Calu3 (cell line): ENCODE measurements at regions not wholly inside any gene's neighbourhood (a gene's known extent, or its start where the extent isn't known, plus 50 kb on each side); places are given as distances from the start of the nearest gene placed in this dataset.

Source experiments
- BruUV-seq: library from RNA; stranded (reverse); fragments of 400-500 nt; replicated peaks from 2 replicates; lab custom pipeline; 2021; lab: Mats Ljungman, UMichigan
- CTCF ChIA-PET: fragments of 300-600 bp; sonication (Branson Sonifier 250); formaldehyde crosslinking; loops from one replicate; lab custom pipeline; 2022; ENCODE audit warnings: antibody characterized with exemption; lab: Charles Lee
- DNase-seq: peaks from one replicate; pipeline ENCODE4 v3.0.0; 2022
- H3K27ac Mint-ChIP-seq: one replicate; pipeline ENCODE4 v1.8.0; 2022; ENCODE audit warnings: mixed read lengths; ENCODE audit not compliant: unreplicated experiment
- H3K27me3 Mint-ChIP-seq: one replicate; pipeline ENCODE4 v1.8.0; 2022; ENCODE audit warnings: mixed read lengths; ENCODE audit not compliant: unreplicated experiment
- H3K36me3 Mint-ChIP-seq: one replicate; pipeline ENCODE4 v1.8.0; 2022; ENCODE audit warnings: mild to moderate bottlenecking, moderate library complexity, mixed read lengths; ENCODE audit not compliant: insufficient read depth, unreplicated experiment
- H3K4me1 Mint-ChIP-seq: one replicate; pipeline ENCODE4 v1.8.0; 2022; ENCODE audit warnings: mild to moderate bottlenecking, low read depth, mixed read lengths; ENCODE audit not compliant: unreplicated experiment
- H3K4me3 Mint-ChIP-seq: one replicate; pipeline ENCODE4 v1.8.0; 2022; ENCODE audit warnings: mild to moderate bottlenecking, low read depth, moderate library complexity, mixed read lengths; ENCODE audit not compliant: unreplicated experiment
- H3K9me3 Mint-ChIP-seq: one replicate; pipeline ENCODE4 v1.8.0; 2022; ENCODE audit warnings: low read depth, mixed read lengths; ENCODE audit not compliant: unreplicated experiment
- intact Hi-C: fragments of 100-400 bp; cut with micrococcal nuclease; formaldehyde crosslinking; loops from one replicate; pipeline ENCODE4 v1.10.0; 2022; ENCODE audit not compliant: unreplicated experiment
- TF ChIP-seq, protein P1 (sequence below): fragments of 200-600 bp; IDR thresholded peaks from one replicate; pipeline ENCODE4 v1.8.0; 2022; ENCODE audit warnings: antibody characterized with exemption; ENCODE audit not compliant: unreplicated experiment

DNA sequence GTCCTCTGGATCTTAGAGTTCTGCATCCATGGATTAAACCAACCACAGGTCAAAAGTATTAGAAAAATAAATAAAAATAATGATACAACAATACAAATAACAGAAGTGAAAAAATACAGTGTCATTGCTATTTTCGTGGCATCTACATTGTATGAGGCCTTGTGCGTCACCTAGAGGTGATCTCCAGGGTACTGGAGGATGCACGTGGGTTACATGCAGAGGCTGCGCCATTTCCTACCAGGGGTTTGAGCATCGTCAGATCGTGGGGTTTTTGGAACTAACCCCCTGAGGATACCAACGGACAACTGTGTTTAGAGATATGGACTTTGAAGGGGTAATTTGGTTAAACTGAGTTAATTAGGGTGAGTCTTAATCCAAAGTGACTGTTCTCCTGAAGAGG is 224.7 kb downstream of the ENGASE start:
- peaks cover 99% of the 10 kb centered on the region for H3K27me3 Mint-ChIP-seq
- intact Hi-C loops, result no loop called here
- no peak for DNase-seq
- no peak overlapping the region for H3K27ac Mint-ChIP-seq
- peaks cover 4% of the 10 kb centered on the region for H3K36me3 Mint-ChIP-seq
- BruUV-seq, result no TSS peak
- TF ChIP-seq, protein P1, sequence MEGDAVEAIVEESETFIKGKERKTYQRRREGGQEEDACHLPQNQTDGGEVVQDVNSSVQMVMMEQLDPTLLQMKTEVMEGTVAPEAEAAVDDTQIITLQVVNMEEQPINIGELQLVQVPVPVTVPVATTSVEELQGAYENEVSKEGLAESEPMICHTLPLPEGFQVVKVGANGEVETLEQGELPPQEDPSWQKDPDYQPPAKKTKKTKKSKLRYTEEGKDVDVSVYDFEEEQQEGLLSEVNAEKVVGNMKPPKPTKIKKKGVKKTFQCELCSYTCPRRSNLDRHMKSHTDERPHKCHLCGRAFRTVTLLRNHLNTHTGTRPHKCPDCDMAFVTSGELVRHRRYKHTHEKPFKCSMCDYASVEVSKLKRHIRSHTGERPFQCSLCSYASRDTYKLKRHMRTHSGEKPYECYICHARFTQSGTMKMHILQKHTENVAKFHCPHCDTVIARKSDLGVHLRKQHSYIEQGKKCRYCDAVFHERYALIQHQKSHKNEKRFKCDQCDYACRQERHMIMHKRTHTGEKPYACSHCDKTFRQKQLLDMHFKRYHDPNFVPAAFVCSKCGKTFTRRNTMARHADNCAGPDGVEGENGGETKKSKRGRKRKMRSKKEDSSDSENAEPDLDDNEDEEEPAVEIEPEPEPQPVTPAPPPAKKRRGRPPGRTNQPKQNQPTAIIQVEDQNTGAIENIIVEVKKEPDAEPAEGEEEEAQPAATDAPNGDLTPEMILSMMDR, result no peak
- no peak overlapping the region for H3K4me3 Mint-ChIP-seq
- CTCF ChIA-PET, result no interaction called here
- no peaks in the 10 kb centered on the region for H3K4me1 Mint-ChIP-seq
- H3K9me3 Mint-ChIP-seq, result no peaks in the 10 kb centered on the region

DNA sequence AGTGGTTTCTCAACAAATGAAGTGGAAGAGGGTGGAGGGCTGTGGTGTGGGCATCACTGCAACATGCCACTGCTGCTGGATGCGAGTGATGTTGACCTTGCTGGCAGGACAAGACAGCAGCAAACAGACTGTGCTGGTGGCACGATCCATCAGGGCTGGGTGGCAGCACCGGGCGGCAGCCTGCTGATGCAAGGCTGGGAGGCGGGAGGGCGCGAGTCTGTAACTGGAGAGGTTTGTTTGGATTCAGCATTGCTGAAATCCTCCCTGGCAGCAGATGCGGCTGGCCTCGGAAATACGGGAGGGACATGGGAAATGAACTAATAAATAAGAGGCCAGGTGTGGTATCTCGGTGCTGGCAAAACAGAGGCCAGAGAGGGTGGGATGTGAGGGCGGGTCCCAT is 224.2 kb downstream of the ENGASE start:
- peaks cover 5% of the 10 kb centered on the region for H3K36me3 Mint-ChIP-seq
- intact Hi-C loops, result no loop called here
- H3K27me3 Mint-ChIP-seq, result peaks cover 100% of the 10 kb centered on the region
- CTCF ChIA-PET, result no interaction called here
- H3K9me3 Mint-ChIP-seq, result no peaks in the 10 kb centered on the region
- DNase-seq, result no peak
- no peaks in the 10 kb centered on the region for H3K4me1 Mint-ChIP-seq
- no peak overlapping the region for H3K4me3 Mint-ChIP-seq
- TF ChIP-seq, protein P1, result no peak
- no TSS peak for BruUV-seq
- no peak overlapping the region for H3K27ac Mint-ChIP-seq

DNA sequence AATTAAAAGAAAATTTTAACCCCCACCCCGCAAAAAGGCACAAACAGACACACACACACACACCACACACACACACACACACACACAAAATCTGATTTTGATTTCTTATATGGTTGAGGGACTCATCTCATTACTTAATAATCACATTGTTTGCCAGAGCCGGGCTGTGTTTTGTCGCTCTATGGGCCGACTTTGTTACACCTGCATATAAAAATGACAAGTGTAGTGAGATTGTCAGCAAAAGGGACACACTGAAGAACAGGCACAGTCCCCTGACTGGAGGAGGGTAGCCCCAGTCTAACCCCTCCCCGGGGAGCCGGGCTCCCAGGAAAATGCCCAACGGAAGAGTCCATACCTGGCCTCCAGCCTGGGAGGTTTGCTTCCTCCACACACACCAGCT is 221.6 kb downstream of the ENGASE start:
- Mint-ChIP-seq H3K27me3 (peaks cover 100% of the 10 kb centered on the region), H3K9me3 (no peaks in the 10 kb centered on the region), H3K36me3 (peaks cover 5% of the 10 kb centered on the region), H3K4me3 (no peak overlapping the region), H3K27ac (no peak overlapping the region), H3K4me1 (no peaks in the 10 kb centered on the region)
- intact Hi-C loops, result no loop called here
- TF ChIP-seq, protein P1, result no peak
- BruUV-seq, result no TSS peak
- DNase-seq, result no peak
- CTCF ChIA-PET, result no interaction called here

DNA sequence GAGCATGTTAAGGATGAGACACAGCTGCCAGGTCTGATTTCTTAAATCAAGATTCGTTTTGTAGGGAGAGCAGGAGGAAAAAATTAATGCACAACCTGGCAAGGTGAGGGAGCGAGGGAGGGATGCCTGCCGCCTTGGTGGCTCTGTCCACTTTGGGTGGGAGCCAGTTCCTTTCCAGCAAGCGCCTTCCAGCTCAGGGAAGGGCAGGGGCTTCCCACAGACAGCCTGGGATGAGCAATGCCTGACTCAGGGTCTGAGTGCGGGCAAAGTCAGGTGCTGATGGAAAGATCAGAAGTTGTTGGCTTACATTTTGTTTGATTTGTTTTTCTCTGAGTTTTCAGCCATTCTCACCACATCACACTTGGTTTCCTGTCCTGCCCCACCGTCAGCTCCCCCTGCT is 220.7 kb downstream of the ENGASE start:
- H3K27me3 Mint-ChIP-seq, result peaks cover 100% of the 10 kb centered on the region
- H3K9me3 Mint-ChIP-seq, result no peaks in the 10 kb centered on the region
- CTCF ChIA-PET, result interaction anchor here (0.7 kb wide), 1 partner anchor 120 kb away, joined by 5 read pairs; no protein-coding TSS in a partner anchor
- no peak overlapping the region for H3K27ac Mint-ChIP-seq
- no TSS peak for BruUV-seq
- intact Hi-C loops, result no loop called here
- H3K4me1 Mint-ChIP-seq, result no peaks in the 10 kb centered on the region
- no peak for DNase-seq
- TF ChIP-seq, protein P1, result no peak
- H3K4me3 Mint-ChIP-seq, result no peak overlapping the region
- peaks cover 5% of the 10 kb centered on the region for H3K36me3 Mint-ChIP-seq
